Activated CD8-positive, alpha-beta T cell treated with anti-CD3 and anti-CD28 coated beads for 36 hours (primary cell): ENCODE measurements at regions not wholly inside any gene's neighbourhood (a gene's known extent, or its start where the extent isn't known, plus 50 kb on each side); places are given as distances from the start of the nearest gene placed in this dataset.
"Not testable (repeated sequence)": the region's sequence is repeated elsewhere in the genome, so short reads cannot be mapped to it uniquely, and the experiment has no call there.

ENCODE experiments used
- ATAC-seq: fragments of 200-7000 bp; cut with Tn5 transposase; one replicate; pipeline ENCODE4 v1.10.0; 2021; ENCODE audit warnings: mild to moderate bottlenecking, moderate library complexity
- CTCF ChIA-PET: fragments of 350-600 bp; sonication (Branson Sonifier 250); formaldehyde crosslinking; loops from one replicate; lab custom pipeline; 2021; ENCODE audit warnings: antibody characterized with exemption; lab: Charles Lee
- POLR2A ChIA-PET: fragments of 350-600 bp; sonication (Branson Sonifier 250); formaldehyde crosslinking; loops from one replicate; lab custom pipeline; 2021; ENCODE audit warnings: antibody characterized with exemption; lab: Charles Lee
- DNase-seq: peaks from one replicate; pipeline ENCODE4 v3.0.0-alpha.2; 2020
- H3K27ac Mint-ChIP-seq: one replicate; pipeline ENCODE4 v1.8.0; 2021; ENCODE audit warnings: mild to moderate bottlenecking, mixed read lengths
- H3K27me3 Mint-ChIP-seq: one replicate; pipeline ENCODE4 v1.8.0; 2021; ENCODE audit warnings: mixed read lengths
- H3K36me3 Mint-ChIP-seq: one replicate; pipeline ENCODE4 v1.8.0; 2021; ENCODE audit warnings: low read depth, mixed read lengths
- H3K4me1 Mint-ChIP-seq: one replicate; pipeline ENCODE4 v1.8.0; 2021; ENCODE audit warnings: low read depth, mixed read lengths
- H3K4me3 Mint-ChIP-seq: one replicate; pipeline ENCODE4 v1.8.0; 2021; ENCODE audit warnings: mild to moderate bottlenecking, moderate library complexity, mixed read lengths
- H3K9me3 Mint-ChIP-seq: one replicate; pipeline ENCODE4 v1.8.0; 2021; ENCODE audit warnings: mixed read lengths
- intact Hi-C: fragments of 100-400 bp; cut with micrococcal nuclease; formaldehyde crosslinking; loops from one replicate; pipeline ENCODE4 v1.10.0; 2022
- TF ChIP-seq, protein P1 (sequence below): fragments of 200-600 bp; IDR thresholded peaks from one replicate; pipeline ENCODE4 v1.8.0; 2022; ENCODE audit warnings: antibody characterized with exemption, mild to moderate bottlenecking

DNA sequence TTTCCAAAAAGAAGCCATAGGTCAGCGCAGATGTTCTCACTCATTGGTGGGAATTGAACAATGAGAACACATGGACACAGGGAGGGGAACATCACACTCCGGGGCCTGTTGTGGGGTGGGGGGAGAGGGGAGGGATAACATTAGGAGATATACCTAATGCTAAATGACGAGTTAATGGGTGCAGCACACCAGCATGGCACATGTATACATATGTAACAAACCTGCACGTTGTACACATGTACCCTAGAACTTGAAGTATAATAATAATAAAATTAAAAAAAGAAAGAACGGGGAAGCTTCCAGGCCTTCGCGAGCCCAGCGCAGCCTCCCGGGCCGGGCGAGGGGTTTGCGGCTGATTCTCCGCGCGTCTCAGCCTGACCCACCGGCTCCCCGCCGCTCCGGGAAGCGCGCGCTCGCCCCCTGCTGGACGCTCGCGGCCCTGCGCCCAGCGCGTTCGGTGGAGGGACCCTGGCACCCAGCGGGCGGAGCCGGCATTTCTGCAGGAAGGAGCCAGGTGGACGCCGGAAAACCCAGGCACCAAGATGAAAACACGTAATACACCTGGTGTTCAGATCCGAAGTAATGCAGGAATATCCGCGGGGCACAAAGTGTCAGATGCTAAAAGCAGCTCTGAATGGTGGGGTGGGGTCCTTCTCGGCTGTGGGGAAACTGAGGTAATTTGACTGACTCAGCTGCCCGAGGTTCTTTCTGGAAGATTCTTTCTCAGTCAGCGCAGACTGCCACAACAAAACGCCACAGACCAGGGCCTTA, 67.1 kb upstream of the PPP1R26 start:
- H3K36me3 Mint-ChIP-seq, POLR2A ChIA-PET, H3K27ac Mint-ChIP-seq, H3K27me3 Mint-ChIP-seq, H3K9me3 Mint-ChIP-seq, H3K4me1 Mint-ChIP-seq, H3K4me3 Mint-ChIP-seq: not testable (repeated sequence)
- ATAC-seq, result peak; percentile 96
- TF ChIP-seq, protein P1, sequence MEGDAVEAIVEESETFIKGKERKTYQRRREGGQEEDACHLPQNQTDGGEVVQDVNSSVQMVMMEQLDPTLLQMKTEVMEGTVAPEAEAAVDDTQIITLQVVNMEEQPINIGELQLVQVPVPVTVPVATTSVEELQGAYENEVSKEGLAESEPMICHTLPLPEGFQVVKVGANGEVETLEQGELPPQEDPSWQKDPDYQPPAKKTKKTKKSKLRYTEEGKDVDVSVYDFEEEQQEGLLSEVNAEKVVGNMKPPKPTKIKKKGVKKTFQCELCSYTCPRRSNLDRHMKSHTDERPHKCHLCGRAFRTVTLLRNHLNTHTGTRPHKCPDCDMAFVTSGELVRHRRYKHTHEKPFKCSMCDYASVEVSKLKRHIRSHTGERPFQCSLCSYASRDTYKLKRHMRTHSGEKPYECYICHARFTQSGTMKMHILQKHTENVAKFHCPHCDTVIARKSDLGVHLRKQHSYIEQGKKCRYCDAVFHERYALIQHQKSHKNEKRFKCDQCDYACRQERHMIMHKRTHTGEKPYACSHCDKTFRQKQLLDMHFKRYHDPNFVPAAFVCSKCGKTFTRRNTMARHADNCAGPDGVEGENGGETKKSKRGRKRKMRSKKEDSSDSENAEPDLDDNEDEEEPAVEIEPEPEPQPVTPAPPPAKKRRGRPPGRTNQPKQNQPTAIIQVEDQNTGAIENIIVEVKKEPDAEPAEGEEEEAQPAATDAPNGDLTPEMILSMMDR, result peak; percentile 100
- intact Hi-C loops, result loop anchor here (10.0 kb wide), 1 partner anchor 328 kb away; the partner anchor contains the start of gene OLFM1
- peak; percentile 75 for DNase-seq
- CTCF ChIA-PET, result interaction anchor here (0.6 to 2.4 kb wide), 12 partner anchors 8 to 854 kb away, joined by 3 to 9 read pairs (median 3); partner anchors contain the start of gene OLFM1

DNA sequence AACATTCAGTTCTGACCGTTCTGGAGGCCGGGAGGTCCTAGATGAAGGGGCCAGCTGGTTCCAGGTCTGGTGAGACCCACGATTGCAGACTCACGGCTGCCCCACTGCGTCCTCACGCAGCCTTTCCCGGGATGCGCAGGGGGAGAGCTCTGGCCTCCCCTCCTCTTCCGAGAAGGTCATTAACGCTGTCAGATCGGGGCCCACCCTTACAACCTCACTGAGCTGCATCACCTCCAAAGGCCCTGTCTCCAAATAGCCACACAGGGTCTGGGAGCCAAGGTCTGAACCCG, 66.6 kb upstream of the PPP1R26 start:
- H3K4me1 Mint-ChIP-seq, result no peaks in the 10 kb centered on the region
- no peaks in the 10 kb centered on the region for H3K36me3 Mint-ChIP-seq
- ChIA-PET POLR2A (no interaction called here), CTCF (interaction anchor here (0.6 to 2.4 kb wide), 12 partner anchors 9 to 854 kb away, joined by 3 to 9 read pairs (median 3); partner anchors contain the start of gene OLFM1)
- H3K27me3 Mint-ChIP-seq, result peaks cover 1% of the 10 kb centered on the region
- H3K4me3 Mint-ChIP-seq, result no peak overlapping the region
- no peak overlapping the region for H3K27ac Mint-ChIP-seq
- no peak for ATAC-seq
- TF ChIP-seq, protein P1, result no peak
- intact Hi-C loops, result loop anchor here (10.0 kb wide), 1 partner anchor 328 kb away; the partner anchor contains the start of gene OLFM1
- DNase-seq, result no peak
- H3K9me3 Mint-ChIP-seq, result no peaks in the 10 kb centered on the region

DNA sequence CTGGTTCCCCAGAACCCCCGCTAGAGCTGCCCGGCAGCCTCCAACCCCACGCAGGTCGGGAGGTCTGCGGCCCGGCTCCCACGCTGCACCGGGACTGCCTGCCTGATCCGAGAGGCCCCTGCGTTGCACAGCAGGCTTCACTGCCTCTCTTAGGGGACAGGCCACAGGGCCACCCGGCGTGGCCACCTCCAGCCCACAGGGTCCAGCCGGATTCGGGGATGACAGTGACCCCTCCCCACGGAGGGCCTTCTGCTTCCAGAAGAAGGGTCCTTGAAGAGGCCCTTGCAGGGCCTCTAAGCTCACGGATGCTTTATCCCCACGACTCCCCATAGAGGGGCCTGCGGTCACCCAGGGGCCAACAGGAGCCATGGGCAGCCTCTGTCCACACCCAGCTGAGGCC, 66.1 kb upstream of the PPP1R26 start:
- intact Hi-C loops, result loop anchor here (10.0 kb wide), 1 partner anchor 329 kb away; the partner anchor contains the start of gene OLFM1
- H3K4me1 Mint-ChIP-seq, result no peaks in the 10 kb centered on the region
- CTCF ChIA-PET, result interaction anchor here (0.9 to 2.4 kb wide), 5 partner anchors 10 to 327 kb away, joined by 3 to 9 read pairs (median 4); partner anchors contain the start of gene OLFM1
- H3K27ac Mint-ChIP-seq, result no peak overlapping the region
- POLR2A ChIA-PET, result no interaction called here
- no peak for ATAC-seq
- H3K9me3 Mint-ChIP-seq, result no peaks in the 10 kb centered on the region
- H3K36me3 Mint-ChIP-seq, result no peaks in the 10 kb centered on the region
- H3K27me3 Mint-ChIP-seq, result peaks cover 1% of the 10 kb centered on the region
- H3K4me3 Mint-ChIP-seq, result no peak overlapping the region
- TF ChIP-seq, protein P1, result no peak
- no peak for DNase-seq

DNA sequence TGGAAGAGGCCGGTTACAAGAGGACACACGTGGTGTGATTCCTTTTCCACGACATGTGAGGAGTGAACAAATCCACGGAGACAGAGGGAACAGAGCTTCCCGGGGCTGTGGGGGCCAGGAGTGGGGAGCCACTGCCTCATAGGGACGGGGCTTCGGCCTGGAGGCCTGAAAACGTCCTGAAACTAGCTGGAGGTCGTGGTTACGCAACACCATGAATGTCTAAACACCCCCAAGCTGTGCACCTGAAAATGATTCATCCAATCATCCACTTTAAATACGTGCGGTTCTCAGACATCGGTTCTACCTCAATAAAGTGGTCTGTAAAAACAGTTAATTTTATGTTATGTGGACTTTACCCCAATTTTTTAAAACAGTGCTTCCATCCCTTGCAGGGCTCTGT, 65.3 kb upstream of the PPP1R26 start:
- POLR2A ChIA-PET, result no interaction called here
- Mint-ChIP-seq H3K9me3 (no peaks in the 10 kb centered on the region), H3K27ac (no peak overlapping the region), H3K36me3 (no peaks in the 10 kb centered on the region), H3K4me1 (no peaks in the 10 kb centered on the region), H3K27me3 (peaks cover 3% of the 10 kb centered on the region), H3K4me3 (no peak overlapping the region)
- DNase-seq, result no peak
- no peak for ATAC-seq
- CTCF ChIA-PET, result interaction anchor here (1.6 kb wide), 1 partner anchor 328 kb away, joined by 3 read pairs; no protein-coding TSS in a partner anchor
- intact Hi-C loops, result loop anchor here (10.0 kb wide), 1 partner anchor 329 kb away; the partner anchor contains the start of gene OLFM1
- TF ChIP-seq, protein P1, result no peak

DNA sequence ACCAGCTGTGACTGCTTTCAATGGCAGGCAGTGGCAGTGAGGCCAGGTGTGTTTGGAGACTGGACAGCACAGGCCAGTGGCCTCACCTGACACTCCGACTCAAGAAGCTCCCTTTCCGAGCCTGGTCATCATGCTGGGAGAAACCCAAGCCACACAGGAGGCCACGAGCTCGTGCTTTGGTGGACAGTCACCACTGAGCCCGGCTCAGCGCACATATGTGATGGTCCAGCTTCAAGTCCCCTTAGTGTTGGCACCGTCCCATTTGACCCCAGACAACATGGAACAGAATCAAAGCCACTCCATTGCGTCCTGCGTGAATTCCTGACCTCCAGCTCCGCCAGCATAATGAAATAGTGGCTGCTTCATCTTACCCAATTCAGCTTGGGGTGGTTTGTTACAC, 64.0 kb upstream of the PPP1R26 start:
- no peak for DNase-seq
- intact Hi-C loops, result loop anchor here (10.0 kb wide), 1 partner anchor 331 kb away; the partner anchor contains the start of gene OLFM1
- no peak for ATAC-seq
- Mint-ChIP-seq H3K36me3 (no peaks in the 10 kb centered on the region), H3K9me3 (no peaks in the 10 kb centered on the region), H3K27me3 (peaks cover 4% of the 10 kb centered on the region), H3K27ac (no peak overlapping the region), H3K4me1 (no peaks in the 10 kb centered on the region), H3K4me3 (no peak overlapping the region)
- ChIA-PET CTCF (interaction anchor here (1.6 kb wide), 1 partner anchor 329 kb away, joined by 3 read pairs; no protein-coding TSS in a partner anchor), POLR2A (no interaction called here)
- TF ChIP-seq, protein P1, result no peak
